HFF-Myc (cell line): ENCODE measurements at regions not wholly inside any gene's neighbourhood (a gene's known extent, or its start where the extent isn't known, plus 50 kb on each side); places are given as distances from the start of the nearest gene placed in this dataset.

Source experiments
- DNase-seq: peaks from one replicate; pipeline ENCODE4 v3.0.0-alpha.2; 2011; ENCODE audit warnings: low read depth; ENCODE audit errors: extremely low read depth
- H3K4me3 ChIP-seq: replicated peaks from 2 replicates; pipeline ENCODE4 v1.5.1; 2011; ENCODE audit warnings: low read depth, mild to moderate bottlenecking, control low read depth, low read length
- CTCF ChIP-seq: IDR thresholded peaks from 2 replicates; pipeline ENCODE4 v1.5.1; 2012; ENCODE audit warnings: mild to moderate bottlenecking, low read depth, low read length, control low read depth; ENCODE audit errors: missing control alignments

GRCh38 chr14:49997991-49998390 lies 105.1 kb downstream of the ARF6 start:
- H3K4me3 ChIP-seq, result no peak overlapping the region
- no peak for TF ChIP-seq CTCF
- DNase-seq, result no peak

- no peak for TF ChIP-seq CTCF
- no peak overlapping the region for H3K4me3 ChIP-seq
- peak; percentile 70 for DNase-seq
Measured at GRCh38 chr14:49999146-49999761, 106.4 kb downstream of the ARF6 start.

GRCh38 chr14:49999826-50000379 lies 107.0 kb downstream of the ARF6 start:
- H3K4me3 ChIP-seq, result peak overlapping the region; percentile 29
- TF ChIP-seq CTCF, result no peak
- DNase-seq, result no peak

GRCh38 chr14:50000380-50001150 lies 107.7 kb downstream of the ARF6 start:
- no peak for TF ChIP-seq CTCF
- H3K4me3 ChIP-seq, result peak overlapping the region; percentile 29
- DNase-seq, result peak; percentile 92

- TF ChIP-seq CTCF, result no peak
- peak overlapping the region; percentile 29 for H3K4me3 ChIP-seq
- peak; percentile 69 for DNase-seq
Measured at GRCh38 chr14:50001151-50001998, 108.5 kb downstream of the ARF6 start.
